ENCODE measurements at regions not wholly inside any gene's neighbourhood (a gene's known extent, or its start where the extent isn't known, plus 50 kb on each side); places are given as distances from the start of the nearest gene placed in this dataset.
A peak's percentile ranks its signal among the peaks of the same experiment; 100 is the strongest.
"Not testable (repeated sequence)": the region's sequence is repeated elsewhere in the genome, so short reads cannot be mapped to it uniquely, and the experiment has no call there.

DNA sequence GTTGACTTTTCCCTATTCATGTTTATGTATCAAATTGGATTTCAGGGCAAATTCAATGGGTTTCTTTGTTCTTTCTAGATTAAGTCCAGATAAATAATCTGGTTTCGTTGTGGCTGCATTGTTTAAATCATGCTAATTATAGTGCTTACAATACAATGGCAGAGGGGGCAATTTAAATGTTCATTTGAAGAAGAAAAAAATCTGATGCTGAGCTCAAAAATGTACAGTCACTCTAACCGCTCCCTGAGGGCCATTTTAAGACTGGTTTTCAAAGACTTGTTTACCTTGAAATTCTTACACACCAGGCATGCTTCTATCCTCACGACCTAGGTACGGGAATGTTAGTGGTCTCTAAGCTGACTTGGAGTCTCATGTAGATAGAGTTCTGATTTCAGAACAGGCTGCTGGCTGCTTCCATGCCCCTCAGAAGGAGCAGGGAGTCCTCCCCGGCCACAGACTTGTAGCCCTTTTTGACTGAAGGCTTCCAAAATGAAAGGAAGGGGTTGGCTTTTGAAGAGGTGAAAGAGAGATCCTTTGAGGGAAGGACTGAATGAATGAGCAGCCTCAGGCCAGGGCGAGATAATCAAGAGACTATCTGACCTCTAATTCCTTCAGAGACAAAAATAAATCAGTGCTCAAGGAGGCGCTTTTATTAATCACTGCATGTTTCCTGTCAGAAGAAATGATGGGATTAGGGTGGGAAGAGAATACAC lies 86.1 kb upstream of the ZNF217 start:
- Mint-ChIP-seq H3K4me1 (ENCODE audit: low read depth) (peaks cover 47% of the 10 kb centered on the region), H3K27me3 (ENCODE audit: low read depth) (no peaks in the 10 kb centered on the region), H3K9me3 (no peaks in the 10 kb centered on the region), H3K4me3 (peak overlapping the region; percentile 10 to 59), H3K36me3 (ENCODE audit: insufficient read depth in 2 of 2) (no peaks in the 10 kb centered on the region), H3K27ac (peak overlapping the region; percentile 3)
- DNase-seq (no peak), ATAC-seq (replicated peaks in 1 of 2) (no peak)

DNA sequence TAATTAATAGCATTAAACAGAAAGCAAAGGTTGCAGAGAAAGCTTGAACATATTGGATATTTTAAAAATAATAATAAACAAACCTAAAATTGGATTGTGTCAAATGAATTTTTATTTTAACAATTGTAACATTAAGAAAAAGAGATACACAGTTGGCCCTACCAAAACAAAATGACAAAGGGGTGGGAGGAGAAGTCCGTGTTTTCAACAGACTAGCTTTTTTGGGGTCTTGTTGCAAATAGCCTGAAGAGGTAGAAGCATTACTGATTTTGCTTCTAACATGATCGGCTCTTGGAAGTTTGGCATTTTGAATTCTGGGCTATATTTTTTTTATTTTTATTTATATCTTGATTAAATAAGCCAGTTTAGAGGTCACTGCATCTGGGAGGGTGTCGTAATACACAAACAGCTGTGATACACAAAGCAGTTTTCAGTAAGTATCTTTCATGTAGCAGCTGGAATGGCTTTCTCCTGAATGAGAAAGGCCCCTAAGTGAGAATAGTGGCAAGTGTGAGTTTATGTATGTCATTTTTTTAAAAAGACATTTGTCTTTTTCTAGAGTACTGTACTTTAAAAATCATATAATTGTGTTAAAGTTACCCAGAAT lies 85.5 kb upstream of the ZNF217 start:
- H3K27ac Mint-ChIP-seq = peak overlapping the region; percentile 43

DNA sequence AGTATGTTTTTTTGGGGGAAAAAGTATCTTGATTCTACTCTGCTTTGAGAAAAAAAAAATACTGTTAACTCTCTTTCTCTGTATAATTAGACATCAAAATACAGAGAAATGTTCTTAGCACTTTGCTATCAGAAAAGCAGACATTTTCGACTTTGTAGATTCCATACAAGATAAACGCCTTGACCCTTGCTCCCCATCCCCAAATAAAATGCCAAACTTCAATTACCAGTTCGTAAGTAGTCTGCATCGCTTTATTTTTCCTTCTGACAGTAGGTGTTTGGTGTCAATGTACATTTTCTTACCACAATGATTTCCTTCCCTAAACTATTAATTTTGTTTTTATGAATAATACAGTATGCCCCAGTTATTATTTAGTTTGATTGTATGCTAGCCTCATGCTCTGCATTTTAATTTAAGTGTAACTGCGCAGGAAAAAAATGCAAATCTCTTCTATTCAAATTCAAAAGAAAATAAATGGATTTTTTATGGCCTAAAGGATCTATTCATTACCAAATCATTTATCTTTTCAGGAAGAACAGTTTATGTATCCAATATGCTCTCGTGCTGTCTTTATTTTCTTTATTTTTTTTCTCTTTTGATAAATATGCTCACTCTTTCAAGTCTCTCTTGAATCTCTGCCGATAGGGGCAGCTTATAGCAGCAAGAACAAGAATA lies 84.8 kb upstream of the ZNF217 start:
- Mint-ChIP-seq H3K9me3 (no peaks in the 10 kb centered on the region), H3K4me3 (peak overlapping the region; percentile 58 to 73), H3K27me3 (ENCODE audit: low read depth) (no peaks in the 10 kb centered on the region), H3K4me1 (ENCODE audit: low read depth) (peaks cover 41% of the 10 kb centered on the region), H3K27ac (peak overlapping the region; percentile 43), H3K36me3 (ENCODE audit: insufficient read depth in 2 of 2) (no peaks in the 10 kb centered on the region)
- ATAC-seq (replicated peaks in 1 of 2) (no peak), DNase-seq (no peak)

More for the DNA sequence above, 85.5 kb upstream of the ZNF217 start:
- H3K4me1 Mint-ChIP-seq (ENCODE audit: low read depth) = peaks cover 45% of the 10 kb centered on the region
- ATAC-seq (replicated peaks in 1 of 2) = no peak
- DNase-seq = no peak
- peak overlapping the region; percentile 58 to 73 for H3K4me3 Mint-ChIP-seq
- H3K27me3 Mint-ChIP-seq (ENCODE audit: low read depth) = no peaks in the 10 kb centered on the region
- H3K9me3 Mint-ChIP-seq = no peaks in the 10 kb centered on the region
- no peaks in the 10 kb centered on the region for H3K36me3 Mint-ChIP-seq (ENCODE audit: insufficient read depth in 2 of 2)

GRCh38 chr20:53677447-53678314 lies 84.0 kb upstream of the ZNF217 start:
- DNase-seq (peak in 1 of 2 donors; percentile 32), ATAC-seq (replicated peaks in 1 of 2) (peak; percentile 36 to 43)
- Mint-ChIP-seq H3K9me3 (no peaks in the 10 kb centered on the region), H3K36me3 (ENCODE audit: insufficient read depth in 2 of 2) (no peaks in the 10 kb centered on the region), H3K4me1 (ENCODE audit: low read depth) (peaks cover 34% of the 10 kb centered on the region), H3K27me3 (ENCODE audit: low read depth) (no peaks in the 10 kb centered on the region), H3K4me3 (peak overlapping the region; percentile 58 to 73), H3K27ac (peak overlapping the region; percentile 43)

DNA sequence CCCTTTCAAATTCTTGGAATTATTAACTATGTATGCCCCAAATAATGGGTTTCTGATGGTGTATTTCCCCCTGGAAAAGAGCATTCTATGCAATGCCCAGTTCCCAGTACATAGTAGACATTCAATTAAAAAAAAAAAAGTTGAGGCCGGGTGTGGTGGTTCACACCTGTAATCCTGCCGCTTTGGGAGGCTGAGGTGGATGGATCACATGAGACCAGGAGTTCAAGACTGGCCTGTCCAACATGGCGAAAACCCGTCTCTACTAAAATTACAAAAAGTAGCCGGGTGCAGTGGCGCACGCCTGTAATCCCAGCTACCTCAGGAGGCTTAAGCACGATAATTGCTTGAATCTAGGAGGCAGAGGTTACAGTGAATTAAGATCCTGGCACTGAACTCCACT lies 83.3 kb upstream of the ZNF217 start:
- H3K4me3 Mint-ChIP-seq = no peak overlapping the region
- ATAC-seq (replicated peaks in 1 of 2) (no peak), DNase-seq (no peak)
- H3K36me3 Mint-ChIP-seq (ENCODE audit: insufficient read depth in 2 of 2) = no peaks in the 10 kb centered on the region
- peaks cover 34% of the 10 kb centered on the region for H3K4me1 Mint-ChIP-seq (ENCODE audit: low read depth)
- no peaks in the 10 kb centered on the region for H3K9me3 Mint-ChIP-seq
- H3K27ac Mint-ChIP-seq = no peak overlapping the region
- no peaks in the 10 kb centered on the region for H3K27me3 Mint-ChIP-seq (ENCODE audit: low read depth)

- DNase-seq (no peak), ATAC-seq (replicated peaks in 1 of 2) (no peak)
- Mint-ChIP-seq H3K27ac (no peak overlapping the region), H3K4me1 (ENCODE audit: low read depth) (peaks cover 34% of the 10 kb centered on the region), H3K27me3 (ENCODE audit: low read depth) (no peaks in the 10 kb centered on the region), H3K4me3 (no peak overlapping the region), H3K36me3 (ENCODE audit: insufficient read depth in 2 of 2) (no peaks in the 10 kb centered on the region), H3K9me3 (no peaks in the 10 kb centered on the region)
Measured at GRCh38 chr20:53676519-53676822, 82.8 kb upstream of the ZNF217 start.

DNA sequence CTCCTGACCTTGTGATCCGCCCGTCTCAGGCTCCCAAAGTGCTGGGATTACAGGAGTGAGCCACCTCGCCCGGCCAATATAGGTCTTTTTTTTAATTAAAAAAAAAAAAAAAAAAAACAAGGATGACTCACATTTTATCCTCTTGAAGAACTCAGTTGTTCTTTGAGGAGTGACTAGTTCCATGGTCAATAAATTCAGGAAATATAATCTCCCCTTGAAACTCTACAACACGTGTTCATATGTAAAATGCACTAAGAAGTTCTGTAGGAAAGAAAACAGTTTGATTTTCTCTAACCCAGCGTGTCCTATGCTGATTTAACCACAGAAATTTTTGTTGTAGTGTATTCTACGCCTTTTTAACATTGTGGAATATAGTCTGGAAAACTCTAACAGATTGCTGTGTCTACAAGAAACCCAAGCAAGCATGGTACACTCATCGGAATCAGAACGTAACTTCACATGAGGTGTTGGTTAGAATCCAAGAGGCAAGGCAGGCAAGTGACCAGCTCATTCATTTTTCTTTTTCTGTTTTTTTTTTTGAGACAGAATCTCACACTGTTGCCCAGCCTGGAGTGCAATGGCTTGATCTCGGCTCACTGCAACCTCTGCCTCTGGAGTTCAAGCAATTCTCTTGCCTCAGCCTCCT lies 79.0 kb upstream of the ZNF217 start:
- DNase-seq (no peak), ATAC-seq (replicated peaks in 1 of 2) (no peak)
- Mint-ChIP-seq H3K9me3 (no peaks in the 10 kb centered on the region), H3K4me3 (no peak overlapping the region), H3K36me3 (ENCODE audit: insufficient read depth in 2 of 2) (no peaks in the 10 kb centered on the region), H3K27me3 (ENCODE audit: low read depth) (no peaks in the 10 kb centered on the region), H3K27ac (no peak overlapping the region), H3K4me1 (ENCODE audit: low read depth) (peaks cover 3% of the 10 kb centered on the region)

GRCh38 chr20:53671370-53671769 lies 77.7 kb upstream of the ZNF217 start:
- Mint-ChIP-seq H3K27ac (no peak overlapping the region), H3K9me3 (no peaks in the 10 kb centered on the region), H3K27me3 (ENCODE audit: low read depth) (no peaks in the 10 kb centered on the region), H3K36me3 (ENCODE audit: insufficient read depth in 2 of 2) (no peaks in the 10 kb centered on the region), H3K4me1 (ENCODE audit: low read depth) (no peaks in the 10 kb centered on the region), H3K4me3 (no peak overlapping the region)
- DNase-seq = no peak
- ATAC-seq (replicated peaks in 1 of 2) = no peak

DNA sequence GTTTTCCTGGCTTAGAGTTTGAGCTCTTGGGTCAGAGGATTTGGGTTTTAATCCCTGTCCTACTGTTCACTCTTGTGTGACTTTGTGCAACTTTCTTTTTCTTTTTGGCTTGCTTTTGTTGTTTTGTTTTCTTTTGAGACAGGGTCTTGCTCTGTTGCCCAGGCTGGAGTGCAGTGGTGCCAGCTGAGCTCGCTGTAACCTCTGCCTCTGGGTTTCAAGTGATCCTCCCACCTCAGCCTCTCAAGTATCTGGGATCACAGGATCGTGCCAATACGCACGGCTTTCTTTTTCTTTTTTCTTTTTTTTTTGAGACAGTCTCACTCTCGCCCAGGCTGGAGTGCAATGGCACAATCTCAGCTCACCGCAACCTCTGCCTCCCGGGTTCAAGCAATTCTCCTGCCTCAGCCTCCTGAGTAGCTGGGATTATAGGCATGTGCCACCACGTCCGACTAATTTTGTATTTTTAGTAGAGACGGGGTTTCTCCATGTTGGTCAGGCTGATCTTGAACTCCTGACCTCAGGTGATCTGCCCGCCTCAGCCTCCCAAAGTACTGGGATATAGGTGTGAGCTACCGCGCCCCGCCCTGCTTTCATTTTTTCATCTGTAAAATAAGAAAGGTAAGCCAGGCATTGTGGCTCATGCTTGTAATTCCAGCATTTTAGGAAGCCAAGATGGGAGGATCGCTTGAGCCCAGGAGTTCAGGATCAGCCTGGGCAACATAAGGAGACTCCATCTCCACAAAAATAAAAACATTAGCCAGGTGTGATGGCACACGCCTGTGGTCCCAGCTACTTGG lies 76.1 kb upstream of the ZNF217 start:
- not testable (repeated sequence) for H3K4me1 Mint-ChIP-seq (ENCODE audit: low read depth); DNase-seq; H3K36me3 Mint-ChIP-seq (ENCODE audit: insufficient read depth in 2 of 2); H3K4me3 Mint-ChIP-seq; H3K27ac Mint-ChIP-seq; H3K9me3 Mint-ChIP-seq; ATAC-seq (replicated peaks in 1 of 2); H3K27me3 Mint-ChIP-seq (ENCODE audit: low read depth)

- H3K4me3 Mint-ChIP-seq = no peak overlapping the region
- no peak for ATAC-seq (replicated peaks in 1 of 2)
- H3K27ac Mint-ChIP-seq = no peak overlapping the region
- no peaks in the 10 kb centered on the region for H3K36me3 Mint-ChIP-seq (ENCODE audit: insufficient read depth in 2 of 2)
- H3K4me1 Mint-ChIP-seq (ENCODE audit: low read depth) = no peaks in the 10 kb centered on the region
- H3K9me3 Mint-ChIP-seq = no peaks in the 10 kb centered on the region
- no peak for DNase-seq
- no peaks in the 10 kb centered on the region for H3K27me3 Mint-ChIP-seq (ENCODE audit: low read depth)
Measured at GRCh38 chr20:53668992-53669391, 75.4 kb upstream of the ZNF217 start.

- DNase-seq (no peak), ATAC-seq (replicated peaks in 1 of 2) (no peak)
- no peaks in the 10 kb centered on the region for H3K9me3 Mint-ChIP-seq
- H3K27ac Mint-ChIP-seq = no peak overlapping the region
- no peaks in the 10 kb centered on the region for H3K36me3 Mint-ChIP-seq (ENCODE audit: insufficient read depth in 2 of 2)
- no peak overlapping the region for H3K4me3 Mint-ChIP-seq
- H3K4me1 Mint-ChIP-seq (ENCODE audit: low read depth) = peaks cover 19% of the 10 kb centered on the region
- no peaks in the 10 kb centered on the region for H3K27me3 Mint-ChIP-seq (ENCODE audit: low read depth)
Measured at GRCh38 chr20:53666144-53666543, 72.5 kb upstream of the ZNF217 start.

DNA sequence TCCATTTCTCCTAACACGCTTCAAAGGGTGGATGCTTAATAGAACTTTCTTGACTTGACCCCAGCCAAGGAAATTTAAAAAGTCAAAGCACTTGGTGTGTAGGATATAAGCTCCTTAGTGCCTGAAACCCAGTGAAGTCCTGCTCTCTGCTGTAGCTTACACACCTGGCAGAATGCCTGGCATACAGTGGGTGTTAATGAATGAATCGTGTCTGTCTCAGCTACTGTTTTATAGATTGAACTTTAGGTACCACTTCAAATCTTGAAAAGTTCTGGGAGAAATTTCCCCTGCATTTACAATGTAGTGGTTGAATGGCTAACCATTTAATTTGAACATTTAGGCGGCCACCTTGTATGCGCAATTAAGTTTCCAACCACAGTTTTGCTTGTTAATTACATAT lies 70.5 kb upstream of the ZNF217 start:
- no peak overlapping the region for H3K4me3 Mint-ChIP-seq
- no peaks in the 10 kb centered on the region for H3K27me3 Mint-ChIP-seq (ENCODE audit: low read depth)
- no peak for DNase-seq
- peaks cover 39% of the 10 kb centered on the region for H3K4me1 Mint-ChIP-seq (ENCODE audit: low read depth)
- H3K36me3 Mint-ChIP-seq (ENCODE audit: insufficient read depth in 2 of 2) = no peaks in the 10 kb centered on the region
- no peak for ATAC-seq (replicated peaks in 1 of 2)
- H3K9me3 Mint-ChIP-seq = no peaks in the 10 kb centered on the region
- no peak overlapping the region for H3K27ac Mint-ChIP-seq

Measured in activated T-cell treated with anti-CD3 and anti-CD28 coated beads, Interleukin-2, amount 50 U/mL, for 72 hours (primary cell).